PC-3 (cell line): ENCODE measurements at regions not wholly inside any gene's neighbourhood (a gene's known extent, or its start where the extent isn't known, plus 50 kb on each side); places are given as distances from the start of the nearest gene placed in this dataset.

Experiments
- ATAC-seq: fragments of 200-7000 bp; cut with Tn5 transposase; 2 replicates; pipeline ENCODE4 v1.9.1; 2020; ENCODE audit warnings: mild to moderate bottlenecking, moderate library complexity
- BruUV-seq: library from RNA; stranded (reverse); fragments of 400-500 nt; replicated peaks from 2 replicates; lab custom pipeline; 2021; lab: Mats Ljungman, UMichigan
- CTCF ChIA-PET: fragments of 300-600 bp; sonication (Branson Sonifier 250); formaldehyde crosslinking; loops from one replicate; lab custom pipeline; 2022; ENCODE audit warnings: antibody characterized with exemption; lab: Charles Lee
- POLR2A ChIA-PET: fragments of 300-600 bp; sonication (Branson Sonifier 250); formaldehyde crosslinking; loops from one replicate; lab custom pipeline; 2022; ENCODE audit warnings: antibody characterized with exemption; ENCODE audit not compliant: unreplicated experiment; lab: Charles Lee
- DNase-seq: peaks from one replicate; pipeline ENCODE4 v3.0.0-alpha.2; 2015
- H2AFZ ChIP-seq: fragments of 300-600 bp; sonication (generic); 2 replicates; pipeline ENCODE4 v1.6.0; 2016; ENCODE audit warnings: antibody characterized with exemption, low read length
- H3F3A ChIP-seq: fragments of 300-600 bp; sonication (generic); one replicate; pipeline ENCODE4 v1.6.0; 2017; ENCODE audit warnings: antibody characterized with exemption, low read length, control low read depth, mild to moderate bottlenecking; ENCODE audit not compliant: unreplicated experiment
- H3K27ac ChIP-seq: fragments of 300-600 bp; sonication (generic); 2 replicates; pipeline ENCODE4 v1.5.1; 2016; ENCODE audit warnings: mild to moderate bottlenecking, low read length
- H3K27me3 ChIP-seq: fragments of 300-600 bp; sonication (generic); 2 replicates; pipeline ENCODE4 v1.6.1; 2016; ENCODE audit warnings: low read length, mixed read lengths
- H3K36me3 ChIP-seq: fragments of 300-600 bp; sonication (generic); 2 replicates; pipeline ENCODE4 v1.6.1; 2016; ENCODE audit warnings: low read depth, mixed run types, low read length, mixed read lengths
- H3K4me1 ChIP-seq: fragments of 300-600 bp; sonication (generic); 2 replicates; pipeline ENCODE4 v1.5.1; 2016; ENCODE audit warnings: low read length; ENCODE audit not compliant: insufficient read depth
- H3K4me2 ChIP-seq: fragments of 300-600 bp; sonication (generic); 2 replicates; pipeline ENCODE4 v1.6.0; 2016; ENCODE audit warnings: low read length
- H3K4me3 ChIP-seq: fragments of 300-600 bp; sonication (generic); 2 replicates; pipeline ENCODE4 v1.5.1; 2016; ENCODE audit warnings: mild to moderate bottlenecking, low read length, mixed read lengths
- H3K79me2 ChIP-seq: fragments of 300-600 bp; sonication (generic); 2 replicates; pipeline ENCODE4 v1.6.1; 2017; ENCODE audit warnings: low read length, mixed read lengths
- H3K9ac ChIP-seq: fragments of 300-600 bp; sonication (generic); 2 replicates; pipeline ENCODE4 v1.6.0; 2016; ENCODE audit warnings: mild to moderate bottlenecking, low read length
- H3K9me2 ChIP-seq: fragments of 300-600 bp; sonication (generic); replicated peaks from 2 replicates; pipeline ENCODE4 v1.6.1; 2016; ENCODE audit warnings: mixed run types, low read length, mixed read lengths
- H3K9me3 ChIP-seq: fragments of 300-600 bp; sonication (generic); 2 replicates; pipeline ENCODE4 v1.6.1; 2016; ENCODE audit warnings: low read length, mixed read lengths
- H4K20me1 ChIP-seq: fragments of 300-600 bp; sonication (generic); 2 replicates; pipeline ENCODE4 v1.6.1; 2016; ENCODE audit warnings: low read length, mixed read lengths
- EZH2 ChIP-seq: fragments of 300-600 bp; sonication (generic); IDR thresholded peaks from one replicate; pipeline ENCODE4 v1.6.1; 2017; ENCODE audit warnings: antibody characterized with exemption, mild to moderate bottlenecking, low read length; ENCODE audit not compliant: unreplicated experiment
- EZH2phosphoT487 ChIP-seq: fragments of 300-600 bp; sonication (generic); IDR thresholded peaks from 2 replicates; pipeline ENCODE4 v1.6.1; 2018; ENCODE audit warnings: mild to moderate bottlenecking, antibody characterized with exemption, low read length, borderline replicate concordance
- intact Hi-C: fragments of 100-400 bp; cut with micrococcal nuclease; formaldehyde crosslinking; loops from 2 replicates; pipeline ENCODE4 v1.9.0; 2023
- TF ChIP-seq, protein P1 (sequence below): fragments of 300-600 bp; sonication (generic); conservative IDR thresholded peaks from 2 replicates; pipeline ENCODE4 v1.5.1; 2017; ENCODE audit warnings: antibody characterized with exemption, low read depth, mild to moderate bottlenecking, low read length

DNA sequence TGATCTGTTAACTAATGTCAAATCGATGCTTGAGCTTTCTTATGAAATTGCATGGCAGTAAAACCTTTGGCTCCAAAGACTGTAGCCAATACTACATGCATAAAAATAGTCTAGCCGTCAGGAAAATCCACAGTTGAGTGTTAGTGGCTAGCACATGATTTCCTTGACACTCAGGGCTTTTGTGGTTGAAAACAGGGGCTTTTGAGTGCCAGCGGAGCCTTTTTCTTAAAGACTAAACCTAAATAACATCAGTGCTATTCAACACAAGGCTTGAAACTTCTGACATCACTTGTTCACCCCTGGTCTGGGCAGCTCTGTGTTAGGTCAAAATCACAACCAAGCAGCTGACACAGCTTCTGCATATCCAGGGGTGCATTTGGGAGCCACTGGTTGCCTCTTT, 124.2 kb upstream of the BMPER start:
- Histone ChIP-seq H3K27ac (no peak overlapping the region), H3K4me1 (no peaks in the 10 kb centered on the region), H2AFZ (no peak overlapping the region), H3K79me2 (no peaks in the 10 kb centered on the region), H3F3A (no peaks in the 10 kb centered on the region), H3K9me3 (no peaks in the 10 kb centered on the region), H3K9ac (no peak overlapping the region), H4K20me1 (no peaks in the 10 kb centered on the region), H3K4me2 (no peak overlapping the region), H3K36me3 (no peaks in the 10 kb centered on the region), H3K27me3 (no peaks in the 10 kb centered on the region), H3K4me3 (no peak overlapping the region), H3K9me2 (no peaks in the 10 kb centered on the region)
- TF ChIP-seq, protein P1, sequence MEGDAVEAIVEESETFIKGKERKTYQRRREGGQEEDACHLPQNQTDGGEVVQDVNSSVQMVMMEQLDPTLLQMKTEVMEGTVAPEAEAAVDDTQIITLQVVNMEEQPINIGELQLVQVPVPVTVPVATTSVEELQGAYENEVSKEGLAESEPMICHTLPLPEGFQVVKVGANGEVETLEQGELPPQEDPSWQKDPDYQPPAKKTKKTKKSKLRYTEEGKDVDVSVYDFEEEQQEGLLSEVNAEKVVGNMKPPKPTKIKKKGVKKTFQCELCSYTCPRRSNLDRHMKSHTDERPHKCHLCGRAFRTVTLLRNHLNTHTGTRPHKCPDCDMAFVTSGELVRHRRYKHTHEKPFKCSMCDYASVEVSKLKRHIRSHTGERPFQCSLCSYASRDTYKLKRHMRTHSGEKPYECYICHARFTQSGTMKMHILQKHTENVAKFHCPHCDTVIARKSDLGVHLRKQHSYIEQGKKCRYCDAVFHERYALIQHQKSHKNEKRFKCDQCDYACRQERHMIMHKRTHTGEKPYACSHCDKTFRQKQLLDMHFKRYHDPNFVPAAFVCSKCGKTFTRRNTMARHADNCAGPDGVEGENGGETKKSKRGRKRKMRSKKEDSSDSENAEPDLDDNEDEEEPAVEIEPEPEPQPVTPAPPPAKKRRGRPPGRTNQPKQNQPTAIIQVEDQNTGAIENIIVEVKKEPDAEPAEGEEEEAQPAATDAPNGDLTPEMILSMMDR: no peak
- TF ChIP-seq EZH2 (no peak), EZH2phosphoT487 (no peak)
- no peak for DNase-seq
- POLR2A ChIA-PET: no interaction called here
- no TSS peak for BruUV-seq
- ATAC-seq: no peak
- CTCF ChIA-PET: no interaction called here
- intact Hi-C loops: no loop called here

DNA sequence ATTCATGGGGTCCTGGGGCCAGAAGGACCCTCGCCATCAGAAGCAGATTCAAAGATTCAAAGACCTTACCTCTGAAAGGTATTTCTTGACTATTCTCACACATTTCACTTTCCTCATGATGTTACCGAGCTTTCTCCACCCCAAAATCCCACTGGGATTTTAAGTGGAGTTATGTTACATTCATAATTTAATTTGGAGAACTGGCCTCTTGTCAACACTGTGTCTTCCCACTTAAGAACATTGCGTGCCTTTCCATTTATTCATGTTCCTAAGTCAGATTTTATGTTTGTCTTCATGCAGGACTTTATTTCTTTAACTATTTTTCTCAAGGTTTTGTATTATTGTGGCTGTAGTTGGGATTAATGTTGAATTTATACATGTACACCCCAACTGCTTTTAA, 123.5 kb upstream of the BMPER start:
- no TSS peak for BruUV-seq
- POLR2A ChIA-PET: no interaction called here

DNA sequence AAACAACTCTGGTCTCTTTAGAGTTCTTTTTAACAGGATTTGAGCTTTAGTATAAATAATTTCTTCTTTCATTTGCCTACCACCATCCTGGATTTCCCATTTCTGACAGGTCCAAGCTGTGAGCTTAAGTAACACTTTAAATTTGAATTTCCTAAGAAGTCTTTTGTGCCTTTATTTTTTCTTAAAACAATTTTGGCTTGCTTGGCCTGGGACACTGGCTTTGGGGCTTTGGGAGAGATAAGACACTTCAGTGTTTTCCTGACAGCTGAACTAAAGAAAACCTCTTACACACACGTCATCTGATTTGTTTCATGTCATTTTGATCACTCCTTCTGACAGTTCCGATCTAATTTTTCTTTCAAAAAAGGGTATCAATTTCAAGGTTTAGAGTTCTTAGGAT, 121.3 kb upstream of the BMPER start:
- no peak for ATAC-seq

More for the DNA sequence above, 123.5 kb upstream of the BMPER start:
- Histone ChIP-seq H3K27me3 (no peaks in the 10 kb centered on the region), H3K36me3 (no peaks in the 10 kb centered on the region), H3K4me2 (no peak overlapping the region), H3F3A (no peaks in the 10 kb centered on the region), H3K4me3 (no peak overlapping the region), H2AFZ (no peak overlapping the region), H3K4me1 (no peaks in the 10 kb centered on the region), H3K9me3 (no peaks in the 10 kb centered on the region), H3K9ac (no peak overlapping the region), H3K27ac (no peak overlapping the region), H4K20me1 (no peaks in the 10 kb centered on the region), H3K79me2 (no peaks in the 10 kb centered on the region), H3K9me2 (no peaks in the 10 kb centered on the region)
- DNase-seq (no peak), ATAC-seq (no peak)
- CTCF ChIA-PET: no interaction called here
- TF ChIP-seq, protein P1: no peak
- TF ChIP-seq EZH2phosphoT487: no peak
- TF ChIP-seq EZH2: no peak
- intact Hi-C loops: no loop called here

More for the DNA sequence above, 121.3 kb upstream of the BMPER start:
- no peak overlapping the region for H2AFZ ChIP-seq
- no peaks in the 10 kb centered on the region for H3K4me1 ChIP-seq
- BruUV-seq: no TSS peak
- H3K4me3 ChIP-seq: no peak overlapping the region
- no peaks in the 10 kb centered on the region for H4K20me1 ChIP-seq
- DNase-seq: no peak
- H3K9me3 ChIP-seq: no peaks in the 10 kb centered on the region
- H3K36me3 ChIP-seq: no peaks in the 10 kb centered on the region
- TF ChIP-seq, protein P1: no peak
- TF ChIP-seq EZH2phosphoT487 (no peak), EZH2 (no peak)
- H3K27ac ChIP-seq: no peak overlapping the region
- no peaks in the 10 kb centered on the region for H3K9me2 ChIP-seq
- CTCF ChIA-PET: no interaction called here
- no peak overlapping the region for H3K9ac ChIP-seq
- no peaks in the 10 kb centered on the region for H3K27me3 ChIP-seq
- intact Hi-C loops: no loop called here
- H3K4me2 ChIP-seq: no peak overlapping the region
- no peaks in the 10 kb centered on the region for H3K79me2 ChIP-seq
- no peaks in the 10 kb centered on the region for H3F3A ChIP-seq
- POLR2A ChIA-PET: no interaction called here
